ENCODE measurements at regions not wholly inside any gene's neighbourhood (a gene's known extent, or its start where the extent isn't known, plus 50 kb on each side); places are given as distances from the start of the nearest gene placed in this dataset.
A peak's percentile ranks its signal among the peaks of the same experiment; 100 is the strongest.
"Not testable (repeated sequence)": the region's sequence is repeated elsewhere in the genome, so short reads cannot be mapped to it uniquely, and the experiment has no call there.

- Mint-ChIP-seq H3K27me3 (no peaks in the 10 kb centered on the region), H3K27ac (peak overlapping the region in 2 of 8 donors; percentile 23 to 68), H3K9me3 (no peaks in the 10 kb centered on the region), H3K4me1 (peaks cover 30 to 56% (median 47%) of the 10 kb centered on the region in 3 donors), H3K4me3 (no peak overlapping the region), H3K36me3 (no peaks in the 10 kb centered on the region)
- Histone ChIP-seq H3K4me3 (ENCODE audit: low read length) (no peak overlapping the region), H3K27ac (ENCODE audit: low read depth, low read length) (no peak overlapping the region), H3K4me1 (ENCODE audit: insufficient read depth, low read length) (peaks cover 16% of the 10 kb centered on the region), H3K36me3 (ENCODE audit: insufficient read depth, low read length) (no peaks in the 10 kb centered on the region), H3K9me3 (ENCODE audit: low read length) (no peaks in the 10 kb centered on the region), H3K27me3 (ENCODE audit: insufficient read depth, low read length, poor library complexity, severe bottlenecking) (no peaks in the 10 kb centered on the region)
- ChIA-PET CTCF (interaction anchor here (1.1 to 1.2 kb wide), 2 partner anchors 13 to 89 kb away, joined by 3 to 4 read pairs; no protein-coding TSS in a partner anchor), POLR2A (interaction anchor here (0.6 kb wide), 1 partner anchor 30 kb away, joined by 4 read pairs; no protein-coding TSS in a partner anchor)
- DNase-seq, result no peak
These were observed 86.7 kb upstream of the SLC39A10 start for GRCh38 chr2:195570329-195570728.

DNA sequence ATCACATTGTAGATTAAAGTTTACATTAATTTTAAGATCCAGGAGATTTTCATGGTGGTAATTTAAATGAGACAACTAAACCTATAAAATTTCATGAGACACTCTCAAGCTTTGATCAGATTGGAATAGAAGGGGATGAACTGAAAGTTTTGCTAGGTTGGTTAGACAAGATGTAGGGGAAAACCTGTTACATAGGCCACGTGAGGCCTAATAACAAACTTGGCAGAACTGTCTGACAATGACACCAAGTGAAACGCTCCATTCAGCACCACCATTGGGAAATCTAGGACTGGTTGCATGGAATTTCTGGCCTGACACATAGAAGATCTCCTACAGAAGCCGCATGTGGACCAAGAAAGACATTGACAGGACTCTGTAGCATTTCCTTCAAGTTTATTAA, 87.8 kb upstream of the SLC39A10 start:
- Histone ChIP-seq H3K36me3 (ENCODE audit: insufficient read depth, low read length) (no peaks in the 10 kb centered on the region), H3K9me3 (ENCODE audit: low read length) (no peaks in the 10 kb centered on the region), H3K4me3 (ENCODE audit: low read length) (no peak overlapping the region), H3K27me3 (ENCODE audit: insufficient read depth, low read length, poor library complexity, severe bottlenecking) (no peaks in the 10 kb centered on the region), H3K27ac (ENCODE audit: low read depth, low read length) (no peak overlapping the region), H3K4me1 (ENCODE audit: insufficient read depth, low read length) (peaks cover 25% of the 10 kb centered on the region)
- peaks cover 30 to 58% (median 52%) of the 10 kb centered on the region in 3 donors for H3K4me1 Mint-ChIP-seq
- no peaks in the 10 kb centered on the region for H3K27me3 Mint-ChIP-seq
- no peaks in the 10 kb centered on the region for H3K9me3 Mint-ChIP-seq
- no peak overlapping the region for H3K4me3 Mint-ChIP-seq
- ChIA-PET POLR2A (no interaction called here), CTCF (interaction anchor here (1.2 kb wide), 1 partner anchor 499 kb away, joined by 3 read pairs; the partner anchor contains the start of gene DNAH7)
- peak overlapping the region in 2 of 8 donors; percentile 12 to 29 for H3K27ac Mint-ChIP-seq
- no peak for DNase-seq
- no peaks in the 10 kb centered on the region for H3K36me3 Mint-ChIP-seq

DNA sequence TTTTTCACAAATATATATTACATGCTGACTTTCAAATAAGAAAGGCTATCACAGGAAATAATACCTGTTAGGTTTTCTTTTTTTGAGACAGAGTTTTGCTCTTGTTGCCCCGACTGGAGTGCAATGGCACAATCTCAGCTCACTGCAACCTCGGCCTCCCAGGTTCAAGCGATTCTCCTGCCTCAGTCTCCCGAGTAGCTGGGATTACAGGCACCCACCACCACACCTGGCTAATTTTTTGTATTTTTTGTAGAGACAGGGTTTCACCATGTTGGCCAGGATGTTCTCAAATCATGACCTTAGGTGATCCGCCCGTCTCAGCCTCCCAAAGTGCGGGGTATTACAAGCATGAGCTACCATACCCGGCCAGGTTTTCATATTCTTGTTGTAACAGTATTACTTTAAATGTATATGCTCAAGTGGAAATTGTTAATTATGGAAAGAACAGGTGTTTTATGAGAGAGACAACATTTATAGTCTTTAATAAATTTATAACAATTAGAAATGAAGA, 92.3 kb upstream of the SLC39A10 start:
- not testable (repeated sequence) for DNase-seq; H3K27me3 Mint-ChIP-seq; H3K27me3 ChIP-seq (ENCODE audit: insufficient read depth, low read length, poor library complexity, severe bottlenecking); H3K9me3 ChIP-seq (ENCODE audit: low read length); H3K36me3 Mint-ChIP-seq; H3K4me3 ChIP-seq (ENCODE audit: low read length); H3K9me3 Mint-ChIP-seq; H3K27ac ChIP-seq (ENCODE audit: low read depth, low read length); H3K36me3 ChIP-seq (ENCODE audit: insufficient read depth, low read length)
- H3K27ac Mint-ChIP-seq, result peak overlapping the region; percentile 87 to 98 (median 94)
- H3K4me1 ChIP-seq (ENCODE audit: insufficient read depth, low read length), result peaks cover 52% of the 10 kb centered on the region
- CTCF ChIA-PET, result interaction anchor here (0.7 to 3.3 kb wide), 5 partner anchors 10 to 66 kb away, joined by 3 to 9 read pairs (median 4); no protein-coding TSS in a partner anchor
- H3K4me3 Mint-ChIP-seq, result peak overlapping the region; percentile 63 to 92 (median 69)
- POLR2A ChIA-PET, result interaction anchor here (1.7 kb wide), 1 partner anchor 32 kb away, joined by 3 read pairs; no protein-coding TSS in a partner anchor
- peaks cover 48 to 70% (median 63%) of the 10 kb centered on the region in 3 donors for H3K4me1 Mint-ChIP-seq

DNA sequence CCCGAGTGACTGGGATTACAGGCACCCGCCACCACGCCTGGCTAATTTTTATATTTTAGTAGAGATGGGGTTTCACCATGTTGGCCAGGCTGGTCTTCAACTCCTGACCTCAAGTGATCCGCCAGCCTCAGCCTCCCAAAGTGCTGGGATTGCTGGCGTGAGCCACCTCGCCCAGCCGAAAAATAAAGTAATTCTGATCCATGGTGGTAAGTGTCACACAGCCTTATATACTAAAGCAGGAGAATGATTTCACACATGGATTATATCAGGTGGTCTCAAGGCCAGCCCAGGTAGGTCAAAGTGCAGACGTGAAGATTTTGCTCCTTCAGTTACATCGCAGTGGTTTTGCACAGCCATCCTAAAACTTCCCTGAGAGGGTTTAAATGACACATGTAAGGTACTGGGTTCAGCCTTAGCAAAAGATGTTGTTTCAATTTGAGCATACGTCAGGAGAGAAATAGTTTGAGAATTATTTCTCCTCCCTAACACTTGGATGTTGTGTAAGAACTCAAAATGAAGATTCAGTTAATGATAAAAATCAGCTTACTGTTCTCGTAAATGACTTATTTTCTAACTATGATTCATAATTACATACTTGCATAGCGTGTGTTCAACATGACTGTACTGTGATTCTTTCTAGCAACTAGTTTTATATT, 93.0 kb upstream of the SLC39A10 start:
- peaks cover 49 to 72% (median 64%) of the 10 kb centered on the region in 3 donors for H3K4me1 Mint-ChIP-seq
- ChIA-PET CTCF (interaction anchor here (0.8 to 3.3 kb wide), 3 partner anchors 12 to 65 kb away, joined by 4 to 9 read pairs (median 7); no protein-coding TSS in a partner anchor), POLR2A (interaction anchor here (0.6 to 1.7 kb wide), 2 partner anchors 32 to 94 kb away, joined by 3 to 6 read pairs; no protein-coding TSS in a partner anchor)
- Histone ChIP-seq H3K9me3 (ENCODE audit: low read length) (no peaks in the 10 kb centered on the region), H3K4me3 (ENCODE audit: low read length) (peak overlapping the region; percentile 40), H3K27ac (ENCODE audit: low read depth, low read length) (peak overlapping the region; percentile 42), H3K36me3 (ENCODE audit: insufficient read depth, low read length) (no peaks in the 10 kb centered on the region), H3K4me1 (ENCODE audit: insufficient read depth, low read length) (peaks cover 52% of the 10 kb centered on the region), H3K27me3 (ENCODE audit: insufficient read depth, low read length, poor library complexity, severe bottlenecking) (no peaks in the 10 kb centered on the region)
- H3K36me3 Mint-ChIP-seq, result peaks cover 0 to 4% (median 0%) of the 10 kb centered on the region in 3 donors
- H3K9me3 Mint-ChIP-seq, result no peaks in the 10 kb centered on the region
- no peak for DNase-seq
- H3K4me3 Mint-ChIP-seq, result peak overlapping the region; percentile 63 to 92 (median 69)
- H3K27ac Mint-ChIP-seq, result peak overlapping the region; percentile 87 to 98 (median 94)
- H3K27me3 Mint-ChIP-seq, result no peaks in the 10 kb centered on the region

GRCh38 chr2:195562570-195563566, 94.2 kb upstream of the SLC39A10 start:
- Mint-ChIP-seq H3K9me3 (peaks cover 0 to 4% (median 0%) of the 10 kb centered on the region in 5 donors), H3K4me1 (peaks cover 57 to 80% (median 72%) of the 10 kb centered on the region in 3 donors), H3K36me3 (peaks cover 0 to 4% (median 0%) of the 10 kb centered on the region in 3 donors), H3K27ac (peak overlapping the region; percentile 91 to 99 (median 94)), H3K27me3 (no peaks in the 10 kb centered on the region), H3K4me3 (peak overlapping the region; percentile 73 to 92 (median 82))
- Histone ChIP-seq H3K4me3 (ENCODE audit: low read length) (peak overlapping the region; percentile 34), H3K27ac (ENCODE audit: low read depth, low read length) (peak overlapping the region; percentile 60), H3K9me3 (ENCODE audit: low read length) (no peaks in the 10 kb centered on the region), H3K4me1 (ENCODE audit: insufficient read depth, low read length) (peaks cover 61% of the 10 kb centered on the region), H3K36me3 (ENCODE audit: insufficient read depth, low read length) (no peaks in the 10 kb centered on the region), H3K27me3 (ENCODE audit: insufficient read depth, low read length, poor library complexity, severe bottlenecking) (no peaks in the 10 kb centered on the region)
- DNase-seq, result no peak
- ChIA-PET POLR2A (interaction anchor here (0.5 to 4.6 kb wide), 7 partner anchors 11 to 96 kb away, joined by 3 to 56 read pairs (median 4); partner anchors contain the start of gene SLC39A10), CTCF (interaction anchor here (0.8 to 3.3 kb wide), 8 partner anchors 14 to 506 kb away, joined by 3 to 22 read pairs (median 8); partner anchors contain the start of gene DNAH7)

- no peaks in the 10 kb centered on the region for H3K27me3 ChIP-seq (ENCODE audit: insufficient read depth, low read length, poor library complexity, severe bottlenecking)
- CTCF ChIA-PET, result interaction anchor here (0.6 to 3.3 kb wide), 10 partner anchors 14 to 99 kb away, joined by 3 to 24 read pairs (median 9); partner anchors contain the start of gene SLC39A10
These were observed 95.7 kb upstream of the SLC39A10 start for GRCh38 chr2:195561116-195561921.

More at GRCh38 chr2:195561116-195561921, 95.7 kb upstream of the SLC39A10 start:
- Histone ChIP-seq H3K4me3 (ENCODE audit: low read length) (peak overlapping the region; percentile 30), H3K36me3 (ENCODE audit: insufficient read depth, low read length) (no peaks in the 10 kb centered on the region), H3K4me1 (ENCODE audit: insufficient read depth, low read length) (peaks cover 75% of the 10 kb centered on the region), H3K9me3 (ENCODE audit: low read length) (no peaks in the 10 kb centered on the region), H3K27ac (ENCODE audit: low read depth, low read length) (no peak overlapping the region)
- no peak for DNase-seq
- Mint-ChIP-seq H3K36me3 (peaks cover 0 to 4% (median 0%) of the 10 kb centered on the region in 3 donors), H3K27me3 (no peaks in the 10 kb centered on the region), H3K27ac (peak overlapping the region; percentile 92 to 98 (median 94)), H3K4me3 (peak overlapping the region; percentile 70 to 84 (median 78)), H3K9me3 (peaks cover 0 to 4% (median 0%) of the 10 kb centered on the region in 5 donors), H3K4me1 (peaks cover 63 to 85% (median 82%) of the 10 kb centered on the region in 3 donors)
- POLR2A ChIA-PET, result interaction anchor here (0.6 to 4.6 kb wide), 4 partner anchors 27 to 97 kb away, joined by 4 to 56 read pairs (median 18); partner anchors contain the start of gene SLC39A10
